Urothelium cell line (cell line): ENCODE measurements at regions not wholly inside any gene's neighbourhood (a gene's known extent, or its start where the extent isn't known, plus 50 kb on each side); places are given as distances from the start of the nearest gene placed in this dataset.

Source experiments
- DNase-seq: peaks from one replicate; pipeline ENCODE4 v3.0.0; 2011; ENCODE audit warnings: low spot score, mixed read lengths
- FAIRE-seq: peaks from 2 replicates; lab custom pipeline; 2011; peaks lifted over from hg19 to GRCh38; lab: Jason Lieb, UNC

DNA sequence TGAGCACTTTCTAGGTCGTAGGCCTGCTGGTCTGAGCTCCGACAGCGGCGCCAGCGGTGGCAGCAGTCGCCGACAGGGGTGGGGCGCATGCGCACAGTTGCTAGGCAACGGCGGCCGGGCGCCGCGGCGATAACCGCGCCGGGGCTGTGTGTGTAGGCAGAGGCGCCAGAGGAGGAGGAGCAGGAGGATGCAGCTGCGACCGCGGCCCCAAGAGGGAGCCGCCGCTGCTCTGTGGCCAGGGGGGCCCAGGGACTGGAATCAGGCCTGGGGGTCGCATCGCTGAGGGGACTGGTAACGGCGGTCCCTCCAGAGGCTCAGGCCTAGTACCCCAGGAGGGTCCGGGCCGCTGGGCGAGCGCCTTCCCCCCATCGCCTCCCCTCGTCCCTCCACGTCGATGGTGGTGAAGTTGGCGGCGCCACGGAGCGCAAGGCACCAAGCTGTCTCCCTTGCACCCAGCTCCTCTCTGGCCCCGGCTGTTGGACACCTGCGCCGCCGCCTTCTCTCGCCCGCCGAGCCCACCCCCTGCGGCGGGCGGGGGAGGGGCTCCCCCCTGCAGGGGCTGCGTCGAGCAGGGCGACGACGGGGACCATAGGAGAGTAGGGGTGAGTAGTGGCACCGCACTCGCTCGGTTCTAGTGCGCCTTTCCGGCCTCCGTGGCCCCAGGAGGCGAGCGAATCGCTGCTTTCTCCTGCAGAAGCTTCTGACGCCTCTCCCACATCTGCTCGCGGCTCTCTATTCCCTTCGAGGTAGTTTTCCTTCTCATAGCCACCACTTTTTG lies 58.6 kb upstream of the ZC4H2 start, which contains the start of gene ZC3H12B:
Gene ZC3H12B (plus strand): TSS at position 159 of the 778 bp plus-strand sequence.
- FAIRE-seq: no peak

DNA sequence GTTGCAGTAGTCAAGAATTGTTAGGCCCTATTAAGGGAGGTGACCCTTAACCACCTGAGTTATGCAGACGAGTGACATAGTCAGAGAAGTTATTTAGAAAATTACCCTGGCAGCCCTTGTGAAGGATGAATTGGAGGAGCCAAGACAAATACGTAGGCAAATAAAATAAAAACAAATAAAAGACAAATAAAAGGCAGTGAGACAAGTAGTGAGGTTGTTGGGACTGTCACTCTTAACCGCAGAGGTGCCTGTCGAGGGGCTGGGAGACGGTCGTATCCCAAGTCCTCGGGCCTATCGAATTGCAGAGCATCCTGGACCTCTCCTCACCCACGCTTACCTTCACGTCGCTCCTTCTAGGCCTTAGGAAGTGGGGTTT lies 58.0 kb upstream of the ZC4H2 start:
- no peak for DNase-seq
- no peak for FAIRE-seq

More for the DNA sequence above, 58.6 kb upstream of the ZC4H2 start, which contains the start of gene ZC3H12B:
- DNase-seq: peak; percentile 90
